Pancreas (tissue), 10 donors: ENCODE measurements at regions not wholly inside any gene's neighbourhood (a gene's known extent, or its start where the extent isn't known, plus 50 kb on each side); places are given as distances from the start of the nearest gene placed in this dataset.

ENCODE experiments used
- ATAC-seq, 4 donors: fragments of 200-7000 bp; cut with Tn5 transposase; one replicate each; pipeline versions ENCODE4 v1.8.0 to v1.9.1; 2020; ENCODE audit warnings: mild to moderate bottlenecking in 4 of 4, moderate library complexity in 4 of 4
- DNase-seq, 6 donors: peaks; one replicate each; pipeline ENCODE4 v3.0.0-alpha.2; 2020
- FAIRE-seq: peaks from 2 replicates; lab custom pipeline; 2012; peaks lifted over from hg19 to GRCh38; lab: Jason Lieb, UNC
- H3K27ac ChIP-seq, 4 donors: fragments of 200-600 bp; sonication (generic); 1 replicate in 3 of 4; 2 replicates in 1 of 4; pipeline versions ENCODE4 v1.5.0 to v1.8.0; 2020
- H3K27me3 ChIP-seq, 4 donors: fragments of 200-600 bp; one replicate each; pipeline ENCODE4 v1.8.0; 2021
- H3K36me3 ChIP-seq, 3 donors: fragments of 200-600 bp; sonication (generic) in 1 of 3; one replicate each; pipeline versions ENCODE4 v1.5.0 to v1.8.0; 2020 to 2021
- H3K4me1 ChIP-seq, 3 donors: fragments of 200-600 bp; one replicate each; pipeline ENCODE4 v1.8.0; 2021
- H3K4me3 ChIP-seq, 4 donors: fragments of 200-600 bp; sonication (generic) in 2 of 4; one replicate each; pipeline versions ENCODE4 v1.5.0 to v1.8.0; 2020 to 2021
- H3K9me3 ChIP-seq, 4 donors: fragments of 200-600 bp; one replicate each; pipeline ENCODE4 v1.8.0; 2021
- WGBS, 2 donors: extraction: QIAGEN DNeasy Blood & Tissue Kit; methylation state at CpG; one replicate each; pipeline ENCODE4 v1.1.7; 2013; 5-methylcytosine and 5-hydroxymethylcytosine counted together
- intact Hi-C, 3 donors: fragments of 100-400 bp; cut with DNase I; formaldehyde crosslinking; loops; one replicate each; pipeline versions ENCODE4 v1.11.1 to v1.14.2; 2022
- TF ChIP-seq, protein P1 (sequence below), 4 donors: fragments of 200-600 bp; sonication (generic) in 3 of 4; IDR thresholded peaks; one replicate each; pipeline versions ENCODE4 v1.5.0 to v1.8.0; 2021; ENCODE audit warnings: antibody characterized with exemption in 4 of 4
- donor health status: healthy with polysubstance abuse.
- donor health status: DM: no; HTN: no; CAD: no; lungs with moderate emphysema.
- donor health status: DM: no; HTN: no; CAD: no.
- donor health status: control.
- donor health status: control.
- donor health status: Bipolar disorder and iron deficiency.
- donor health status: DM: yes; HTN: yes; CAD: no.
- donor health status: DM: no; HTN: no; CAD: no.
- donor health status: DM: no; HTN: no; CAD: no.
- donor health status: DM: yes; HTN: yes; CAD: no.

DNA sequence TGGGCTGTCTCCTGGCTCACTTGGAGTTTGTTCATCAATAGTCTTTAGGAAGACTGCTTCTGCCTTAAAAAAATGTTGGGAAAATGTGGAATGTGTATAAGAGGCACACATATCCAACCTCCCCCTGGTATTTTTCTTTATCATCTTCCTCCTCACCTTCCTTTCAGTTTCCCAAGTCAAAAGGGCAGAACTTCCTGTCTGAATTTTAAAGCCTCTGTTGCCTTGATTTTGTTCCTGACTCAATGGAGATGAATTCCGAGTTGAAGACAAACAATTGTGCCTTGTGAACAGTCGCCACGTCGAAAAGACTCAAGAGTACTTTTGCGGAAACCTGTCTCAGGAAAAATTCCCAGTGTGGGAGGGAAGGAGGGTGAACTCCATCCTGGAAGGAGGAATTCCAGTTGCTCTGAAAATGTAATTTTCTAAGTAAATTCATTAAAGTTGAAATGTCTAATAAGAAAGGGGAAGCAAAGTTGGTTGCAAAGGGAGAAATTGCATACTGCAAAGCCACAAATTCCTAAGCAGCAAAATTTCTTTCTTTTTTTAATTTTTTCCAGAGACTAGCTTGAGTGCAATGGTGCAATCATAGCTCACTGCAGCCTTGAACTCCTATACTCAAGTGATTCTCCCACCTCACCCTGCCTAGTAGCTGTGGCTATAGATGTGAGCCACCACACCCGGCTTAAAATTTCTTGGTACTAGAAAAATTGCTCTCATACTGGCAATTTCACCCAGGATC, 50.2 kb upstream of the ELK3 start:
- 50 to 63% methylated on average over 6 of the region's 6 CpGs for WGBS, 2 donors
- intact Hi-C loops, result no loop called here
- Histone ChIP-seq H3K9me3 (no peaks in the 10 kb centered on the region), H3K36me3 (no peaks in the 10 kb centered on the region), H3K27ac (no peak overlapping the region), H3K4me3 (no peak overlapping the region), H3K27me3 (no peaks in the 10 kb centered on the region), H3K4me1 (no peaks in the 10 kb centered on the region)
- no peak for DNase-seq
- ATAC-seq, result no peak
- TF ChIP-seq, protein P1, sequence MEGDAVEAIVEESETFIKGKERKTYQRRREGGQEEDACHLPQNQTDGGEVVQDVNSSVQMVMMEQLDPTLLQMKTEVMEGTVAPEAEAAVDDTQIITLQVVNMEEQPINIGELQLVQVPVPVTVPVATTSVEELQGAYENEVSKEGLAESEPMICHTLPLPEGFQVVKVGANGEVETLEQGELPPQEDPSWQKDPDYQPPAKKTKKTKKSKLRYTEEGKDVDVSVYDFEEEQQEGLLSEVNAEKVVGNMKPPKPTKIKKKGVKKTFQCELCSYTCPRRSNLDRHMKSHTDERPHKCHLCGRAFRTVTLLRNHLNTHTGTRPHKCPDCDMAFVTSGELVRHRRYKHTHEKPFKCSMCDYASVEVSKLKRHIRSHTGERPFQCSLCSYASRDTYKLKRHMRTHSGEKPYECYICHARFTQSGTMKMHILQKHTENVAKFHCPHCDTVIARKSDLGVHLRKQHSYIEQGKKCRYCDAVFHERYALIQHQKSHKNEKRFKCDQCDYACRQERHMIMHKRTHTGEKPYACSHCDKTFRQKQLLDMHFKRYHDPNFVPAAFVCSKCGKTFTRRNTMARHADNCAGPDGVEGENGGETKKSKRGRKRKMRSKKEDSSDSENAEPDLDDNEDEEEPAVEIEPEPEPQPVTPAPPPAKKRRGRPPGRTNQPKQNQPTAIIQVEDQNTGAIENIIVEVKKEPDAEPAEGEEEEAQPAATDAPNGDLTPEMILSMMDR (IDR thresholded peaks at IDR 0.05), result no peak
- FAIRE-seq, result no peak
